HEK293T (cell line): ENCODE measurements at regions not wholly inside any gene's neighbourhood (a gene's known extent, or its start where the extent isn't known, plus 50 kb on each side); places are given as distances from the start of the nearest gene placed in this dataset.

Experiments
- CTCF ChIA-PET: fragments of 350-600 bp; formaldehyde crosslinking; extraction: SDS; loops from one replicate; lab custom pipeline; 2021; ENCODE audit warnings: antibody characterized with exemption, inconsistent platforms; lab: Yijun Ruan, JAX
- POLR2A ChIA-PET: fragments of 350-600 bp; formaldehyde crosslinking; extraction: SDS; loops from one replicate; lab custom pipeline; 2020; ENCODE audit warnings: antibody characterized with exemption, inconsistent platforms; lab: Yijun Ruan, JAX
- DNase-seq: peaks from one replicate; pipeline ENCODE4 v3.0.0; 2012; ENCODE audit warnings: mixed read lengths; ENCODE audit errors: extremely low spot score
- ARNT ChIP-seq: fragments of 450-650 bp; IDR thresholded peaks from 2 replicates; pipeline ENCODE4 v1.6.1; 2017; ENCODE audit warnings: mild to moderate bottlenecking
- BHLHE40 ChIP-seq: fragments of 450-650 bp; IDR thresholded peaks from 2 replicates; pipeline ENCODE4 v1.6.1; 2016; ENCODE audit warnings: mild to moderate bottlenecking, moderate library complexity, borderline replicate concordance
- CTBP1 ChIP-seq: fragments of 450-650 bp; IDR thresholded peaks from 2 replicates; pipeline ENCODE4 v1.6.1; 2016; ENCODE audit warnings: borderline replicate concordance
- ELF4 ChIP-seq: fragments of 450-650 bp; IDR thresholded peaks from 2 replicates; pipeline ENCODE4 v1.6.1; 2017; ENCODE audit warnings: antibody characterized with exemption
- FOXA1 ChIP-seq: fragments of 450-650 bp; IDR thresholded peaks from 2 replicates; pipeline ENCODE4 v1.6.1; 2016; ENCODE audit warnings: mild to moderate bottlenecking
- FOXK2 ChIP-seq: fragments of 450-650 bp; IDR thresholded peaks from 2 replicates; pipeline ENCODE4 v1.6.1; 2016; ENCODE audit warnings: mild to moderate bottlenecking
- FOXM1 ChIP-seq: fragments of 450-650 bp; IDR thresholded peaks from 2 replicates; pipeline ENCODE4 v1.6.1; 2017; ENCODE audit warnings: mild to moderate bottlenecking, borderline replicate concordance
- HDGF ChIP-seq: fragments of 450-650 bp; IDR thresholded peaks from 2 replicates; pipeline ENCODE4 v1.6.1; 2017; ENCODE audit warnings: antibody characterized with exemption, borderline replicate concordance
- L3MBTL2 ChIP-seq: fragments of 450-650 bp; conservative IDR thresholded peaks from 2 replicates; pipeline ENCODE4 v1.6.1; 2016; ENCODE audit warnings: mild to moderate bottlenecking
- LEF1 ChIP-seq: fragments of 450-650 bp; IDR thresholded peaks from 2 replicates; pipeline ENCODE4 v1.6.1; 2017; ENCODE audit warnings: mild to moderate bottlenecking, borderline replicate concordance
- NFRKB ChIP-seq: fragments of 450-650 bp; IDR thresholded peaks from 2 replicates; pipeline ENCODE4 v1.6.1; 2016; ENCODE audit warnings: mild to moderate bottlenecking, moderate library complexity
- PKNOX1 ChIP-seq: fragments of 450-650 bp; IDR thresholded peaks from 2 replicates; pipeline ENCODE4 v1.6.1; 2016
- SP1 ChIP-seq: fragments of 450-650 bp; IDR thresholded peaks from 2 replicates; pipeline ENCODE4 v1.6.1; 2017
- SUZ12 ChIP-seq: fragments of 450-650 bp; IDR thresholded peaks from 2 replicates; pipeline ENCODE4 v1.6.1; 2016; ENCODE audit warnings: mild to moderate bottlenecking
- TARDBP ChIP-seq: fragments of 450-650 bp; IDR thresholded peaks from 2 replicates; pipeline ENCODE4 v1.6.1; 2016
- ZNF384 ChIP-seq: fragments of 450-650 bp; IDR thresholded peaks from 2 replicates; pipeline ENCODE4 v1.6.1; 2016

GRCh38 chr13:107721125-107721869, 494.0 kb downstream of the LIG4 start:
- CTCF ChIA-PET: no interaction called here
- POLR2A ChIA-PET: no interaction called here
- no peak for DNase-seq

DNA sequence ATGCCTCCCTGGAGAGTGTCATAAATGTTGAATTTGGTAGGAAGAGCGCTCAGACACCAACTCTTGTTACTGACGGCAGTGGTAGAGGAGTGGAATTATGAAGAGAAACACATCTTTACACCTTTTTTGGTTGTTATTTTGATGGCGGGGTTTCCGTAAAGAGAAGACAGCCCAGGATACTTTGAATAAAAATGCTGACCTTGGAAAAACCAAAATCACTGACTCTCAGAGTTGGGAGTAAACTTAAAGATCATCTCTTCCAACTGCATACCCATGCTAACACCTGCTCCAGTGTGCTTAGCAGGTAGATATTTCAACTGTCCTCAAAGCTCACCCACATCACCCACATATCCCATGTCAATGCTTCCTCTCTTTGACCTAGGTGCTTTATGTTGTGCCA, 498.6 kb downstream of the LIG4 start:
- no peak for TF ChIP-seq ARNT
- no peak for TF ChIP-seq FOXM1
- TF ChIP-seq TARDBP: no peak
- TF ChIP-seq FOXK2: no peak
- no peak for TF ChIP-seq L3MBTL2
- TF ChIP-seq SUZ12: no peak
- TF ChIP-seq FOXA1: no peak
- no peak for TF ChIP-seq CTBP1
- TF ChIP-seq BHLHE40: no peak
- TF ChIP-seq LEF1: no peak
- TF ChIP-seq ZNF384: no peak
- TF ChIP-seq PKNOX1: no peak
- no peak for TF ChIP-seq SP1
- no peak for TF ChIP-seq ELF4
- TF ChIP-seq NFRKB: no peak
- ChIA-PET CTCF (no interaction called here), POLR2A (no interaction called here)
- DNase-seq: no peak

More at GRCh38 chr13:107721125-107721869, 494.0 kb downstream of the LIG4 start:
- TF ChIP-seq L3MBTL2 (no peak), HDGF (no peak), TARDBP (no peak), FOXK2 (no peak), ZNF384 (no peak), PKNOX1 (no peak), NFRKB (no peak), ARNT (no peak), FOXA1 (no peak), SUZ12 (no peak), FOXM1 (no peak), SP1 (no peak), CTBP1 (no peak), BHLHE40 (no peak), ELF4 (no peak), LEF1 (no peak)

GRCh38 chr13:107716241-107716640, 499.1 kb downstream of the LIG4 start:
- ChIA-PET CTCF (no interaction called here), POLR2A (no interaction called here)
- DNase-seq: no peak
- TF ChIP-seq ARNT: no peak
- no peak for TF ChIP-seq LEF1
- TF ChIP-seq FOXM1: no peak
- TF ChIP-seq SUZ12: no peak
- no peak for TF ChIP-seq FOXK2
- TF ChIP-seq L3MBTL2: no peak
- TF ChIP-seq TARDBP: no peak
- TF ChIP-seq ZNF384: no peak
- no peak for TF ChIP-seq FOXA1
- TF ChIP-seq NFRKB: no peak
- TF ChIP-seq ELF4: no peak
- no peak for TF ChIP-seq PKNOX1
- TF ChIP-seq SP1: no peak
- no peak for TF ChIP-seq BHLHE40
- no peak for TF ChIP-seq HDGF
- TF ChIP-seq CTBP1: no peak

DNA sequence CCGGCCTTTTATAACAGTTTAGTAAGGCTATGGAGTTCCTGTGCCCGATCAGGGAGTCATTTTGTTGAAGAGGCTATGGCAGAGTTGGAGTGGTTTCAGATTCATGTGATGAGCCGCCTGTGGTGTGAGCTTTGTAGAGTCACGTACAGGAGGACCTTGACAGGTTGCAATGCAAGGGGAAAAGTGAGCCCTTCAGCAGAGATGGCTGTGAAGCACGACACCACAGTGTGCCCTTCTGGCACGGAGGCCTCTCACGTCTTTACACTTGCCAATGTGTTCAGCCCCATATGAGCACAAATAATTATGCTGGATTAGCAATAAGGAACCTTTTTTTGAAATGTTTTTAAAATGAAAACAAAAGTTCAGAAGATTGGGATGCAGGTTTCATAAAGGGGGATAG, 499.8 kb downstream of the LIG4 start:
- ChIA-PET CTCF (no interaction called here), POLR2A (no interaction called here)
- DNase-seq: no peak
- no peak for TF ChIP-seq ZNF384
- no peak for TF ChIP-seq LEF1
- TF ChIP-seq FOXM1: no peak
- TF ChIP-seq SUZ12: no peak
- no peak for TF ChIP-seq CTBP1
- no peak for TF ChIP-seq PKNOX1
- TF ChIP-seq SP1: no peak
- TF ChIP-seq ELF4: no peak

DNA sequence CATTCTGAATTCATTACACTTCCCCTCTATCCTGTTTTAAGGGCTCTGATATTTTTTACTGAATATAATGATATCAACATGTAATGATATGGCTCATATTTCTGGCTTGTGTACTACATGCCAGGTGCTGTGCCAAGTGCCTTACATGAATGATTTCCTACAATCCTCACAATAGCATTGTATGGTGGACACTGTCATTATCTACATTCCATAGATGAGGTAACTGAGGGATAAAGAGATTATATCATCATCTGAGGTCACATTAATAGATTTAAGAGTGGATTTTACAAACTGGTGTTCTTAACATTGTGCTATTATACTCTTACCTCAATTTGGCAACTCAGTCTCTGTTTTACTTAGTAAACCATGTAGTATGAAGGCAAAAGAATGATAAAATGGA, 502.0 kb downstream of the LIG4 start:
- CTCF ChIA-PET: no interaction called here
- no peak for DNase-seq
- TF ChIP-seq FOXK2 (no peak), ELF4 (no peak), TARDBP (no peak), SP1 (no peak), CTBP1 (no peak), FOXA1 (no peak), HDGF (no peak), FOXM1 (no peak), PKNOX1 (no peak), LEF1 (no peak), ARNT (no peak), SUZ12 (no peak), ZNF384 (no peak), L3MBTL2 (no peak), BHLHE40 (no peak), NFRKB (no peak)
- POLR2A ChIA-PET: no interaction called here
